Sigmoid colon (tissue), 4 donors: ENCODE measurements at regions not wholly inside any gene's neighbourhood (a gene's known extent, or its start where the extent isn't known, plus 50 kb on each side); places are given as distances from the start of the nearest gene placed in this dataset.

Experiments
- POLR2AphosphoS5 ChIP-seq, 4 donors: sonication (generic); formaldehyde crosslinking; IDR thresholded peaks; one replicate each; pipeline ENCODE4 v1.6.1; 2017; ENCODE audit warnings: antibody characterized with exemption in 4 of 4
- TF ChIP-seq, protein P1 (sequence below), 4 experiments: fragments of 450-650 bp in 3 of 4; fragments of 200-600 bp in 1 of 4; IDR thresholded peaks; one replicate each; pipeline ENCODE4 v1.5.1; 2016 to 2019; ENCODE audit warnings: antibody characterized with exemption in 4 of 4, mild to moderate bottlenecking in 3 of 4, moderate library complexity in 2 of 4

DNA sequence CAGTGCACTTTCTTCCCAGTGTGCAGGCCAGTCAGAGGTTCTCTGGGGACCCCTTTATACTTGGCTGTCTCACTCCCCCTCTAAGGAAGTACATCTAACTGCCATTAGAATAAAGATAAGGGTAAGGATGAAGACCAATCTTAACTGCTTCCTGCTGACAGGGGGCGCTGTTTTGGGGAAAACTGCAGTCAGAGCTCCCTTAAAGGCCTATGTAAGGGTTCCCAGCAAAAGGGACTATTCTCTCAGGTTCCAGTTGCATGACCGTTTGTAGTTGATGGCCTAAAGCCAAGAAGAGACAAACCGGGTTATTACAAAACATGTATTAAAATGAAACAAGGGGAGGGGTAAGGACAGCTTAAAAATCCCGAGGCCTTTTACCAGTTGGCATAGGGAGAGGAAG lies 115.6 kb upstream of the SPIN4 start:
- no peak for TF ChIP-seq POLR2AphosphoS5 (IDR thresholded peaks at IDR 0.05)
- TF ChIP-seq, protein P1, sequence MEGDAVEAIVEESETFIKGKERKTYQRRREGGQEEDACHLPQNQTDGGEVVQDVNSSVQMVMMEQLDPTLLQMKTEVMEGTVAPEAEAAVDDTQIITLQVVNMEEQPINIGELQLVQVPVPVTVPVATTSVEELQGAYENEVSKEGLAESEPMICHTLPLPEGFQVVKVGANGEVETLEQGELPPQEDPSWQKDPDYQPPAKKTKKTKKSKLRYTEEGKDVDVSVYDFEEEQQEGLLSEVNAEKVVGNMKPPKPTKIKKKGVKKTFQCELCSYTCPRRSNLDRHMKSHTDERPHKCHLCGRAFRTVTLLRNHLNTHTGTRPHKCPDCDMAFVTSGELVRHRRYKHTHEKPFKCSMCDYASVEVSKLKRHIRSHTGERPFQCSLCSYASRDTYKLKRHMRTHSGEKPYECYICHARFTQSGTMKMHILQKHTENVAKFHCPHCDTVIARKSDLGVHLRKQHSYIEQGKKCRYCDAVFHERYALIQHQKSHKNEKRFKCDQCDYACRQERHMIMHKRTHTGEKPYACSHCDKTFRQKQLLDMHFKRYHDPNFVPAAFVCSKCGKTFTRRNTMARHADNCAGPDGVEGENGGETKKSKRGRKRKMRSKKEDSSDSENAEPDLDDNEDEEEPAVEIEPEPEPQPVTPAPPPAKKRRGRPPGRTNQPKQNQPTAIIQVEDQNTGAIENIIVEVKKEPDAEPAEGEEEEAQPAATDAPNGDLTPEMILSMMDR (IDR thresholded peaks at IDR 0.05) = no peak
